ENCODE measurements at regions not wholly inside any gene's neighbourhood (a gene's known extent, or its start where the extent isn't known, plus 50 kb on each side); places are given as distances from the start of the nearest gene placed in this dataset.

- TF ChIP-seq CTCF (IDR thresholded peaks at IDR 0.05; ENCODE audit: low read depth, low read length, missing input control) (no peak), TAF1 (conservative IDR thresholded peaks at IDR 0.05) (no peak), REST (IDR thresholded peaks at IDR 0.05) (no peak), RXRA (IDR thresholded peaks at IDR 0.05) (no peak), ZBTB33 (IDR thresholded peaks at IDR 0.05) (no peak), NR2F2 (IDR thresholded peaks at IDR 0.05) (no peak), GABPA (IDR thresholded peaks at IDR 0.05 in 1 of 2, conservative IDR thresholded peaks at IDR 0.05 in 1 of 2) (no peak), RAD21 (IDR thresholded peaks at IDR 0.05) (no peak), EGR1 (IDR thresholded peaks at IDR 0.05; ENCODE audit: low read depth in 2 of 2) (no peak), YY1 (IDR thresholded peaks at IDR 0.05) (no peak)
Measured at GRCh38 chr1:36626435-36626834, 143.7 kb upstream of the CSF3R start.

All from liver (tissue), 3 donors.